H1 (cell line): ENCODE measurements at regions not wholly inside any gene's neighbourhood (a gene's known extent, or its start where the extent isn't known, plus 50 kb on each side); places are given as distances from the start of the nearest gene placed in this dataset.

Experiments used
- EZH2 ChIP-seq: fragments of 200-600 bp; sonication (generic); IDR thresholded peaks from 2 replicates; pipeline ENCODE4 v1.7.1; 2012; ENCODE audit warnings: low read depth, mild to moderate bottlenecking, moderate library complexity, low read length, inconsistent platforms; ENCODE audit not compliant: severe bottlenecking
- GABPA ChIP-seq: IDR thresholded peaks from 2 replicates; pipeline ENCODE4 v1.6.1; 2011; ENCODE audit warnings: mild to moderate bottlenecking, low read length, moderate library complexity, borderline replicate concordance; ENCODE audit not compliant: insufficient read depth

DNA sequence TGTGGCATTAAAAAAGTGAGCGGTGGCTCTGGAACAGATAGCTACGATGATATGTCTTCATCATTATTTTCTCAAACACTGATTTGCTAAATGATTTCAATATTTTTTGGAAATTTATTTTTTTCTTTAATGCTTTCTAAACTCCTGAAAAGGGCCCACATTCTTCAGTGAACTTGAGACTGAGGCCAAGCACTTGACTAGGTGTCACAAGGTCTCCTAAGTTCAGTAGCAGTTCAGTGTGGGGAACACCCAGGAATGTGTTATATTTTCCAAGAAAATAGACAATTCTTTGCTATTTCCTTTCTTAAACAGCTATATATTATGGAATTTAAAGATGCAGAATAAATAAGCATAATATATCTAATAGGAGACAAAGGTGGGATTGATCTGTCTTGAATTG lies 850.9 kb downstream of the USP25 start (continued):
- TF ChIP-seq EZH2 (no peak), GABPA (no peak)
